Stimulated activated CD8-positive, alpha-beta memory T cell treated with anti-CD3 and anti-CD28 coated beads, Interleukin-7, amount 100 ng/mL, for 48 hours (primary cell): ENCODE measurements at regions not wholly inside any gene's neighbourhood (a gene's known extent, or its start where the extent isn't known, plus 50 kb on each side); places are given as distances from the start of the nearest gene placed in this dataset.
"Not testable (repeated sequence)": the region's sequence is repeated elsewhere in the genome, so short reads cannot be mapped to it uniquely, and the experiment has no call there.

Source experiments
- DNase-seq, 2 donors: peaks; one replicate each; pipeline ENCODE4 v3.0.0-alpha.2; 2020; ENCODE audit warnings: low read depth in 1 of 2; ENCODE audit errors: extremely low read depth in 1 of 2

DNA sequence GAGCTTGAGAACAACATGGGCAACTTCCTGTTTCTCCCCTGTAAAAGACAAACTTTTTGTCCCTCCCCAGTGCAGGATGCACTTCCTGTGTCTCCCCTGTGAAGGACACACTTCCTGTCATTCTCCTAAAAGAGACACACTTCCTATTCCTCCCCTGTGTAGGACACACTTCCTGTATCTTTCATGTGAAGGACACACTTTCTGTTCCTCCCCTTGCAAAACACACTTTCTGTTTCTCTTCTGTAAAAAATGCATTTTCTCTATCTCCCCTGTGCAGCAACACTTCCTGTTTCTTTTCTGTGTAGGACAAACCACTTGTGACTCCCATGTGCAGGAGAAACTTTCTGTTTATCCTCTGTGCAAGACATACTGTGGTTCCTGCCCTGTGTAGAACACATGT, 488.6 kb upstream of the USP9Y start:
- DNase-seq: no peak

GRCh38 chrY:12215564-12216022, 485.4 kb upstream of the USP9Y start:
- DNase-seq: no peak

DNA sequence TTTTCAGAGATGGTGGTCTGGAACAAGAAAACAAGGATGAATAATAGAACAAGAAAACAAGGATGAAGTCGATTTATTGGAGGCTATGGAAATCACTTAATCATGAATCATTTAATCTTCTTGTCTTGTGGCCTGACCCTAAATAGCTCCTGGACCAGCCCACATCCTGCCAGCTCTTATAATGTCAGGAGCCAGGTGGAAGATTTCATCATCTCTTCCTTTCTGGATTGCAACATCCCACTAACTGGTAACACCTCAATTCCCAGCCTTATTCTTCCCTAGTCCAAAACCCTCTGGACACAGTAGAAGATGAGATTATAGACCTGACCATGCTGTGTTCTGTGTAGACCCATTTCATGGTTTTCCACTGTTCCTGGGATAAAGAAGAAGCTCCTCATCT, 470.1 kb upstream of the USP9Y start:
- DNase-seq: no peak

DNA sequence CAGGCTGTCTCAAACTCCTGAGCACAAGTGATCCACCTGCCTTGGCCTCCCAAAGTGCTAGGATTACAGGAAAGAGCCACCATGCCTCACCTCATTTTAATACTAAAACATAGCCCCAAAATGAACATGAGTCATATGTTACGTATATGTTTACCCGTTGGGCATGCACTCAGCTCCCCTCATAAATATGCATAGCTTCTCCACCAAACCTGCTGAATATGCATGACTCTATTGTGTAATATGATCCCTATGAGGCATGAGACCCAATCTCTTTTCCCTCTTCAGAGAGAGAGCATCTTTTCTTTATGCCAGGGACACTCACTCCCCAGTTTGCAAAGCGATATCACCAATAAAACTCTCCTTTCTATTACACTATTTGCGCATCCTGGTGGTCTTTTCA, 464.6 kb upstream of the USP9Y start:
- DNase-seq: no peak

- not testable (repeated sequence) for DNase-seq
Observed at GRCh38 chrY:12240326-12240725, 460.7 kb upstream of the USP9Y start.

GRCh38 chrY:12244146-12244545, 456.9 kb upstream of the USP9Y start:
- no peak for DNase-seq

GRCh38 chrY:12253756-12254155, 447.3 kb upstream of the USP9Y start:
- DNase-seq: no peak

DNA sequence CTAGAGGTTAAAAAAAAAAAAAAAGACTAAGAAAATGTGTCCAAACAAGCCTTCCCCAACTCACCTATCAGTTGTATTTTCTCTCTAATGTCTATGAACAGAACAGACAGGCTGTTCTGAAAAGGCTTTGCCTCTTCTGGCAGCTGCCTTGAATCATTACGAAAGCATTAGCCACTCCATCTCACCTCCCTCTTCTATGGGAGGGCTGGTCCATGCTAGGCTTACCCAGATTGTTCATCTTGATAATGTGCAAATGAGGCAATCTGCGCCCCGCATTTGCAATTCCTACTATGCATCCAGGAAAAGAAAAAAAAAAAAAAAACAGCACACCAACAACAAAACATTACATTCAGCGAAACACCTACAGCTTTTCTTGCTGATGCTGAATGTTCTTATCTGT, 429.9 kb upstream of the USP9Y start:
- no peak for DNase-seq

- no peak for DNase-seq
Observed at GRCh38 chrY:12285608-12286007, 415.4 kb upstream of the USP9Y start.

DNA sequence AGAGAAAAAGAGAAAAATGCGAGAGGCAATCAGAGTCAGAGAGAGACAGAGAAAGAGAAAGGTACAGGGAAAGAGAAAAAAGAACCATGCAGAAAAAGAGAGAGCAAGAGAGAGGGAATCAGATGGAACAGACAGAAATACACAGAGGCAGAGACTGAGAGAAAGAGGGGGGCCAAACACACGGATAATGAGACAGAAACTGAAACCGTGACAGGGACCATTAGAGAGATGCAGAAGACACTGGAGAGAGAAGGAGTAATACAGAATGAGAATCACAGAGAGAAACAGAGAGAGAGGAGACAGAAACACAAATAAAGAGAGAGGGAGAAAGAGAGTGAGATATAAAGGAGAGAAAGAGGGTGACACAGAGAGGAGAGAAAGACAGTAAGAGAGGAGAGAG, 412.1 kb upstream of the USP9Y start:
- DNase-seq: no peak

DNA sequence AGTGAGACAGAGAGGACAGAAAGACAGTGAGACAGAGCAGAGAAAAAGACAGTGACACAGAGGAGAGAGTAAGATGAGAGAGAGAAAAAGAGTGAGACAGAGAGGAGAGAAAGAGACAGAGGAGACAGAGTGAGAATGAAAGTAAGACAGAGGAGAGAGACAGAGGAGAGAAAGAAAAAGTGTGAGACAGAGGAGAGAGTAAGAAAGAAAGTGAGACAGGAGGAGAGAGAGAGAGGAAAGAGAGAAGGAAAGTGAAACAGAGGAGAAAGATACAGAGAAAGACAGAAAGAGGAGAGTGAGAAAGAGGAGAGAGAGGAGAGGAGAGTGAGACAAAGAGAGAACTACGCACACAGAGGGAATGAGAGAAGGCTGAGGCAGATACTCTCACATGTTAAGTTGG, 411.6 kb upstream of the USP9Y start:
- no peak for DNase-seq

DNA sequence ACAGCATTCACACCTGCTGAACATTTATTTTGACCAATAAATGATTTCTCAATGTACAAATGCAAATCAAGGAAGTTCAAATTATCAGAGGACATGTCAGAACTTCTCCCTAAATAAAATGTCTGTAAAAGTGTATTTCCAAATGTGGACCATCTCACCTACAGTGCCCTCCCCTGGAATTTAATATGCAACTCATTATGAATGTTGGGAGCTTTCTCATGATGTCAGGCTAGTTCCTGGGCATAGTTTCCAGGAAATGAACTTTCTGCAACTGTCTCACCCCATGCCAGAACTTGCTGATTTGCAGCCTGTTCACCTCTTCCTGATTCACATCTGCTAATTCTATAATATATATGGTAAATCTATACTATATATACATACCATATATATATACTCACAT, 408.5 kb upstream of the USP9Y start:
- no peak for DNase-seq

GRCh38 chrY:12296460-12296859, 404.6 kb upstream of the USP9Y start:
- DNase-seq: no peak

DNA sequence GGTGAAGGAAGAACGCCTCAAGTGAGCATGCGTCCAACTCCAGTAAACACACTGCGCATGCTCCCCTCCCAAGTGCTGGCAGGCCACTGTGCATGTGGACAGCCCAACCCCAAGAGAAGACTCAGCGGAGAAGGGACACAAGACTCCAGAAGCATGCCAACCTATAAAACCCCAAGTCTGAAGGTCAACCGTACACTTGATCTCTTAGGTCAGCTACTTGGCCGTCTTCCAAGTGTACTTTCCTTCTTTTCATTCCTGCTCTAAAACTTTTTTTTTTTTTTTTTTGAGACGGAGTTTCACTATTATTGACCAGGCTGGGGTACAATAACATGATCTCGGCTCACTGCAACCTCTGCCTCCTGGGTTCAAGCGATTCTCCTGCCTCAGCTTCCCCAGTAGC, 401.2 kb upstream of the USP9Y start:
- DNase-seq: not testable (repeated sequence)

DNA sequence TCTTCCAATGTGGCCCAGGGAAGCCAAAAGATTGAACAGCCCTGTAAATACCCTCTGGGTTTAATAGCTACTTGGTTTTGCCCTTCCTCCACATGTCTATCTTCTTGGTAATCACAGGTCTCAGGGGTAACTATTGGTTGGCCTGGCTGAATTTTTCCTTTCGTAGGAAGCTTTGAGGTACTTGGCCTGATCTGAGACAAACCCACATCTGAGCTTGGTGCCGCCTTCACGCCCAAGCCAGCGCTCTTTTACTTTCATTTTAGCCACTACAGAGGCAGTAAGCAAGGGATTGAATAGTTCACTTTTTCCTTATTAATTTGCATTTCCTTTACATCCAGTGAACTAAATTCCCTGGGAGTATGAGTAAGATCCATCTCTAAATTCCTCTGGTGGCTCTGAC, 397.6 kb upstream of the USP9Y start:
- no peak for DNase-seq

DNA sequence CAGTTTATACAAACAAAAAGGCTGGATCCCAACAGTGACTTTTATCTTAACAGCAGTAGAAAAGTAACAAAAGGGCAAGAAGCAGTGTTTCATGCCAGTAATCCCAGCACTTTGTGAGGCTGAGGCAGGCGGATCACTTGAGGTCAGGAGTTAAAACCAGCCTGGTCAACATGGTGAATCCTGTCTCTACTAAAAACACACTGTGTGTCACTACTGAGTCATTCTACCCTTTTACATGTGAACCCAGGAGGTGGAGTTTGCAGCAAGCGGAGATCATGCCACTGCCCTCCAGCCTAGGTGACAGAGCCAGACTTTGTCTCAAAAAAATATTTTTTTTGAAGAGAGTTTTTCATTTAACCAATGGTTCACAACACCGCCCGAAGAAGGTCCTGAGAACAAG, 395.6 kb upstream of the USP9Y start:
- no peak for DNase-seq

DNA sequence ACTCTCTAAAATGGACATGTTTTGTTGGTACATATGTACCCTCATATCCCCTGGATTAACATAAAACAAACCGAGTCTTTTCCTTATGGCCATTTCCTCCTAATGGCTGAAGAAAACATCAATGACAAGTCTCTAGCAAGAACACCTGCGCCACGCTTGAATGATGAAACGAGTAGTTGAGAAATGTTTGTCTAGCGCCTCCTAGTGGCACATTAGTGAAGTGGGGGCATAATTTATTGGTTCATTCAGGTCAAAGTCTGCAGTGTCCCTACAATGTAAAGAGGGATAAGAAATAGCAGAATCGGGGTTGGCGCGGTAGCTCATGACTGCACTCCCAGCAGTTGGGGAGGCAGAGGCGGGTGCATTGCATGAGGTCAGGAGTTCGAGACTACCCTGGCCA, 391.8 kb upstream of the USP9Y start:
- DNase-seq: no peak

DNA sequence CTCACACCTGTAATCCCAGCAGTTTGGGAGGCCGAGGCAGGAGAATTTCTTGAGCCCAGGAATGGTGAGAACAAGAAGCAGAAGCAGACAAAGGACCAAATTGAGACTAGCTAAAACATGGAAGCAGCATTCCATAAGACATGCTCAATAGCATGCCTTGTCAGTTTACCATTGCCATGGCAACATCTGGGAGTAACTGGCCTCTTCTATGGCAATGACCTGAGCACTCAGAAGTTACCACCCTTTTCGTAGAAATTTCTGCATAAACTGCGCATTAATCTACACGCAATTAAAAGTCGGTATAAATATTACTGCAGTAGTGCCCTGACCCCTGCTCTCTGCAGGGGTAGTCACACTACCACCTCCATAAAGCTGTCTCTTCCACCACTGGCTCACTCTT, 390.2 kb upstream of the USP9Y start:
- no peak for DNase-seq

DNA sequence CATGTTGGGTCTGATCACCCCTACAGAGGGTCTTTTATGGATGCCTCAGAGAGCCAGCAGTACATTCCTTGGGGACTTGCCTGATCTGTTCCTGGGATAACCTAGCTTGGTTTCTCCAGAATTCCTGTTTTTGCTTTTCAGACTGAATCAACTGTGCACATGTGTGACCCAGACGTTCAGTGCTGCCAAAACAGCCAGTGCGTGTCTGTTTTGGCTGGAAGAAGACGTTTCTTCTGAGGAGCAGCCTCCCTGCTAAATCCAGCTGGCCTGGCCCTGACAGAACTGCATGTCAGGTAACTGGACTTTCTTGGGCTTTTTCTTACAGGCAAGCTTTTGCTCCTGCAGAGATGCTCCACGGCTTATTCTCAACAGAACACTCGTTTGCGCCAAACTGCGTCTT, 373.3 kb upstream of the USP9Y start:
- no peak for DNase-seq

GRCh38 chrY:12331917-12332316, 369.1 kb upstream of the USP9Y start:
- not testable (repeated sequence) for DNase-seq

DNA sequence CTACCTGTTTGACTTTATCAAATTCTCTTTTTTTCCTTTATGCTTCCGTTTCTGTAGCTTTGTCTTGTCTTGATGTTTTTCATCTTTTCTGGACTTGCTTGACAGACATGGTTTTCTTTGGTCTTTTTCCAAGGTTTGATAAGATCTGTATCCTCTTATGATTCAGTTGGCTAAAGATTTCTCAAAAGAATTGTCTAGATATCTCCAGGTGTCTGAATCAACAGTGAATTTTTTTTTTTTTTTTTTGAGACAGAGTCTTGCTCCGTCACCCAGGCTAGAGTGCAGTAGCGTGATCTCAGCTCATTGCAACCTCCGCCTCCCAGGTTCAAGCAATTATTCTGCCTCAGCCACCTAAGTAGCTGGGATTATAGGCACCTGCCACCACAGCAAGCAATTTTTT, 357.8 kb upstream of the USP9Y start:
- DNase-seq: no peak

DNA sequence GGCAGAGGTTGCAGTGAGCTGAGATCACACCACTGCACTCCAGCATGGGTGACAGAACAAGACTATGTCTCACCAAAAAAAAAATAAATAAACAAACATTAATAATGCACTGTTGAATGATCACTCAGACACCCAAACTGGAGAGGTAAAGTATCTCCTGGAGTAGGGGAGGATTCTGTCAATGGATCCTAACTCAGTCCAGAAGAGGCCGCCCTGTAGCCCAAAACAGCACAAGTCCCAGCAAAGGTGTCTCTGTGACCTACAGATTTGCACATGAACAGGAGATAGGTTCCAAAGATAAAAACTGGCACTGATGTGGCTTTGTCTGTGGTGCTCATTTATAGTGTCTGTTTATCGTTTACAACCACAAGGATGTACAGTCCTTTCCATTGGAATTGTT, 352.9 kb upstream of the USP9Y start:
- no peak for DNase-seq

DNA sequence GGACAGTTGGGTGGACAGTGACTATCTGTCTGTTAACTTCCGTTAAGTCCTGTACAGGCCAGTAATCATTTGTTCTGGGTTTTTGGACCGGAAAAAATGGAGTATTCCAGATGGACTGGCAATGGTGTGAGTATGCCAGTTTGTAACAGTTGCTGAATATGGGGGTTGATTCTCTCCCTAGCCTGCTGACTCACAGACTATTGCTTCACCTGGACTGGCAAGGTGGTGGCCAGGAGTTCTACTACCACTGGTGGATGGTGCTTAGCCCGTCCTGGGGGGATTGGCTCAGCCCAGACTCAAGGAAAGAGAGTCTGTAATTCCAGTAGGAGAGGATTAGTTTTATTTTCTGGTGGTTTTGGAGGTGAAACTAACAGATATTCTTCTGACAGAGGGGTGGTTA, 343.8 kb upstream of the USP9Y start:
- DNase-seq: no peak

GRCh38 chrY:12357655-12358054, 343.4 kb upstream of the USP9Y start:
- no peak for DNase-seq
